Inflammatory macrophage (primary cell): ENCODE measurements at regions not wholly inside any gene's neighbourhood (a gene's known extent, or its start where the extent isn't known, plus 50 kb on each side); places are given as distances from the start of the nearest gene placed in this dataset.
"Not testable (repeated sequence)": the region's sequence is repeated elsewhere in the genome, so short reads cannot be mapped to it uniquely, and the experiment has no call there.

Experiments
- DNase-seq, 2 donors: peaks; one replicate each; pipeline ENCODE4 v3.0.0-alpha.2; 2020 to 2022

DNA sequence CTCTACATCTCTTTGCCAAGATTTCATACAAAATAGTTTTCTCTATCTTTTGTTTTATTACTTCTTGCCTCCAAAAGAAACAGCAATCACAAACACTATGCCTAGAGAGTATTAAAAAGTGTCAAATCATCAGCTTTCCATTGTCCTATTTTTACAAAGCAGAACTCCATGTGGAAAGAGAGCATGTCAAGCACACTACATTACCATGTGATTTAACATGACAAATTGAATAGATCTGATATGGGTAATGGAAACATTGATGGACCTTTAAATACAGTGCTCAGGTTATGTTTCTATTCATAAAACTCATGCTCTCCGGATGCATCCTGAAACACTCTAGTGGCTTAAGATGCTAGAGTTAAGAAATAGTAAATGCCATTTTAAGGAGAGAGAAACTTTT, 791.4 kb upstream of the CTNND2 start:
- DNase-seq, result no peak

GRCh38 chr5:12691330-12691729, 787.1 kb upstream of the CTNND2 start:
- no peak for DNase-seq

GRCh38 chr5:12690361-12690760, 786.1 kb upstream of the CTNND2 start:
- no peak for DNase-seq

- DNase-seq, result no peak
Observed at GRCh38 chr5:12683249-12683648, 779.0 kb upstream of the CTNND2 start.

DNA sequence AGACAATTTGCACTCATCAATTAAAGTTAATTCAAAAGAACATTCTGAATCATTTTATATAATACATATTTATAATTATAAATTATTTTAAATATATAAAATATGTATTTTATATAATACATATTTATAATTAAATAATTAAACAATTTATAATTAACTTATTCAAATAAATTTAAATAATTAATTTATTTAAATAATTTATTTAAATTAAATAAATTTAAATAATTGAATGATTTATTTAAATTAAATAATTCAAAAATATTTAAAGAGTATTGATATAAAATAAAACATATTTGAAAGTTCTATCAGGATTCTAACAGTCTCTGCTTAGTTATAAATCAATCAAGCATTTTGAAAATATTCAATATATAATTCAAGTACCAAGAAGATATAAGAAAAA, 775.5 kb upstream of the CTNND2 start:
- no peak for DNase-seq

DNA sequence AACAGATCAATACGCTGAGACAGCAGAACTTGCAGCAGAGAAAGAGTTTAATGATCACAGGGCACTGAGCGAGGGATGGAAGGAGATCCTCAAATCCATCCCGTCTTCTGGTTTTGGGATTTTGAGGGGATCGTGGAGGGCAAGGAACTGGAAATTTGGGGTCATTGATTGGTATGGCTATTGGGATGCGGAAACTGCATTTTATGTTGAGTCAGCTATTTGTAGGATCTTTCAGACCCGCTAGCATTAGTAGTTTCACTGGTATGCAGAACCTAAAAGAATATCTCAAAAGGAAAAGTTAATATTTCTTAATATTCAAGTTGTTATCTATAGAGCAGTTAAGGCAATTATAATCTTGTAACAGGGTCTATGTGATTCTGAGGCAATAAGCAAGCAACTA, 771.7 kb upstream of the CTNND2 start:
- DNase-seq, result no peak

DNA sequence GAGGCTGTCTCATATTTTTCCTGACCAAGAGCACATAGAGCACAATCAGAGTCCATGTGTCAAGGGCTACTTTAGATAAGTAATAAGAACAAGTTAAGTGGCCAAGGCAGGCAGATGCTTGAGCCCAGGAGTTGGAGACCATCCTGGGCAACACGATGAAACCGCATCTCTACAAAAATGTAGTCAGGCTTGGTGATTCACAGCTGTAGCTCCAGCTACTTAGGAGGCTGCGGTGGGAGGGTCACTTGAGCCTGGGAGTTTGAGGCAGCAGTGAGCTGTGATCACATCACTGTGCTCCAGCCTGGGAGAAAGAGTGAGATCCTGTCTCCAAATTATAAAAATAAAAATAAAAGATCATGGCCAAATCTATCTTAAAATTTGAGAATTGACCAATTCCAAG, 767.9 kb upstream of the CTNND2 start:
- no peak for DNase-seq

DNA sequence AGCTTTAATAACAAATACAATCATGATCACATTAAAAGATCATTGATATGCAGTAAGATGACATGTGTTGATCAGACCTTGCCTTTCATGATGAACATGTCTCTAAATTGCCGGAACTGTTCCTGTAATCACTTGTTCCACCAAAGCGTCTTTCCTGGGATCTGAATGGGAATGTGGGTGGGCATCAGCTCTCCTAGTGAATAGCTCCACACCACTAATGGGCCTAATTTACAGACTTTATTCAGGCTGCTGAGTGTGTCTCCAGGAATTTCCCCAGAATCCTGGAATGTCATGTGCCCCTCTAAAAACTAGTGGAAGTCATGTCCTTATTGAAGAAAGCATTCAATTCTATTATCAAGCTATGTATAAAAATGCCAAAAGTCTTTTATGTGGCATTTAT, 765.1 kb upstream of the CTNND2 start:
- no peak for DNase-seq

- no peak for DNase-seq
Observed at GRCh38 chr5:12668564-12668963, 764.3 kb upstream of the CTNND2 start.

- not testable (repeated sequence) for DNase-seq
Observed at GRCh38 chr5:12667818-12668217, 763.6 kb upstream of the CTNND2 start.

DNA sequence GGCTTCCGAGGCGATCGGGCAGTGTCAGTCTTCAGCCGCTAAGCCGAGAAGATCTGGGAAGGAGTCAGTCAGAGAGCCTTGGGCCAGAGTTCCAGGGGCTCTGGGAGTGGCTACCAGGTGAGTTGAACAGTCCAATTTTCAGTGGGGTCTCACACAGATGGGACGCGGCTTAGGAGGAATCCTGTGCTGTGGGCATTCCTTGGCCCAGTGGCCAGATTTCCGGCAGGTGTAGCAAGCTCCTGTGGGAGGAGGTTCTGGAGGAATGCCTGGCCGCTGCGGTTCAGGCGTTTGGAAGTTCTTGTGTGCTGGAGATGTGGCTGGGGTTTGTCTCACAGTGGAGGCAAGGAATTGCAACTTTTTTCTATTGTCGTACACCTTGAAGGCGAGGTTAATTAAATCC, 761.5 kb upstream of the CTNND2 start:
- DNase-seq, result not testable (repeated sequence)

- DNase-seq, result no peak
Observed at GRCh38 chr5:12662545-12663314, 758.5 kb upstream of the CTNND2 start.

DNA sequence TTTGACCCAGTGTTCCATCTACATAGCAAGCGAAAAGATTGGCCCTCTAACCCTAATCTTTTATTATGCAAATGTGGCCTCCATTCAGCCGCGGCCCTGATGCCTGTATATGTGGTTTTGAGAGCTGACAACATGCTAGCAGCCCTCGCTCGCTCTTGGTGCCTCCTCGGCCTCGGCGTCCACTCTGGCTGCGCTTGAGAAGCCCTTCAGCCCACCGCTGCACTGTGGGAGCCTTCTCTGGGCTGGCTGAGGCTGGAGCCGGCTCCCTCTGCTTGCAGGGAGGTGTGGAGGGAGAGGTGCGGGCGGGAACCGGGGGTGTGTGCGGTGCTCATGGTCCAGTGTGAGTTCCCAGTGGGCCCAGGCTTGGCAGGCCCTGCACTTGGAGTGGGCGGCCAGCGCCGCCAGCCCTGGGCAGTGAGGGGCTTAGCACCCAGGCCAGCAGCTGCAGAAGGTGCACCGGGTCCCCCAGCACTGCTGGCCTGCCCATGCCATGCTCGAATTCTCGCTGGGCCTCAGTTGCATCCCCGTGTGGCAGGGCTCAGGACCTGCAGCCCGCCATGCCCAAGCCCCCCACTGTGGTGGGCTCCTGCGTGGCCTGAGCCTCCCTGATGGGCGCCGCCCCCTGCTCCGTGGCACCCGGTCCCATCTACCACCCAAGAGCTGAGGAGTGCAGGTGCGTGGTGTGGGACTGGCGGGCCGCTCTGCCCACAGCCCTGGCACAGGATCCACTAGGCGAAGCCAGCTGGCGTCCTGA, 757.5 kb upstream of the CTNND2 start:
- no peak for DNase-seq

DNA sequence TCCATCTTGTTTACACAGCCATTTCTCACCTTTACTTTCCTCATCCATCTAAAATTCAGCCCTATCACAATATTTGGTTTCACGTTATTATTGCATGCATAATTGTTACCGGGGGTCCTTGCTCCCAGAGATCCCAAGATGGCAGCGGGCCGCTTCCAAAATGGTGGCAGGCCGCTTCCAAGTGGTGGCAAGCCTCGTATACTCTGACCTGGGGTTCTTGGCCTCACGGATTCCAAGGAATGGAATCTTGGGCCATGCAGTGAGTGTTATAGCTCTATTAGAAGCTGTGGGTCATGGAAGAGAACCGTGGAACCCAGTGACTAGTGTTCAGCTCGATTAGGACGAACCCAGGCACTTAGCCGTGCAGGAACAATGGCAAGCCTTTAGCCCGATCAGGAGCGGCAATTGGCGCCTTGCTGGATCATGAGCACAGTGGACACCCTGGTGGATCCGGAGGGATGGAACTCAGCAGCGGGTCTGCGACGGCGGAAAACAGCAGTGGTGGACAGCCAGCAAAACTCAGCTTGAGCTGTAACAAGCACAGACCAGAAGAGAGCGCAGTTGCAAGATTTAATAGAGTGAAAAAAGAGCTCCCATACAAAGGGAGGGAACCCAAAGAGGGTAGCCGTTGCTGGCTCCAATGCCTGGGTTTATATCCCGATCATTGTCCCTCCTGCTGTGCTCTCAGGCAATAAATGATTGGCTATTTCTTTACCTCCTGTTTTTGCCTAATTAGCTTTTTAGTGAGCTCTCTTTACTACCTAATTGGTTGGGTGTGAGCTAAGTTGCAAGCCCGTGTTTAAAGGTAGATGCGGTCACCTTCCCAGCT, 756.2 kb upstream of the CTNND2 start:
- DNase-seq, result not testable (repeated sequence)

DNA sequence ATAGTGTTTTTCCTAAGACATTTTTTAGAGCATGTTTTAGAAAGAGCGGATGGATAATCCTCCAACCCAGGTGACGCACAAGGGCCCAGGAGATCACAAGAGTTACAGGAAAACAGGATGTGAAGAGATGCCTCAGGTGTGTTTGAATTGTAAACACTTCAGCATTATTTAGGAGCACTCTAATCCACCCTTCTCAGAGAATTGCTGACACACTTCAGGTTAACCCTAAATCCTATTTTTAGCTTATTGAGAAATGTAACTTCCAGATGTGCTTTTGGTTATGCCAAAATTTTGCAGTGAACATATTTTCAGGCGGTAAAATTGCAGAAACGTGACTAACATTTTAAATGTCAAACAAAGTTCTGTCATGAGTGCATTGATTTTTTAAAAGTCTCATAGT, 755.4 kb upstream of the CTNND2 start:
- DNase-seq, result no peak

DNA sequence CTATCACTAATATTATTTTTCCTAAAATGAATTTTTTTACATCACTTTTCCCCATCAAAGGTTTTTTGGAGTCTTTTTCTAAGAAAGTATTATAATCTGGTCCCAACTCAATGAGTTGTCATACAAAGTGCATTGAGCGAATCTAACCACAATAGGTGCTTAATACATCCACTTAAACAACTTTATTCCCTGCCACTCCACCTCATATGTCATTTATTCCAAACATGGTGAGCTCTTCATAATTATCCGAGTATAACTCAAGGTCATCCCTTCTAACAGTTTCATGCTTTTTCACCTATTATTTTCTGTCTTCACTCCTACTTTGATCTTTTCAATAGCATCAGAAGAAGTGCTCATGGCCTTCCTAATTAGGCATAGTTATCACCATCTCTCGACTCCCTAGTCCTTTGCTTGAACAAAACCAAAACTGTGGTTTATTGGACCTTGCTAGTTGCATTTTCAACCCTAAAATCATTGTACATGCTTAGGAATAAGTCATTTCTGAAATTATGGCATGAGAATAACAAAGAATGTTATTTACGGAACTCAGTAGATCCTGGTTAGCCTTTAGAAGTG, 754.7 kb upstream of the CTNND2 start:
- DNase-seq, result no peak

DNA sequence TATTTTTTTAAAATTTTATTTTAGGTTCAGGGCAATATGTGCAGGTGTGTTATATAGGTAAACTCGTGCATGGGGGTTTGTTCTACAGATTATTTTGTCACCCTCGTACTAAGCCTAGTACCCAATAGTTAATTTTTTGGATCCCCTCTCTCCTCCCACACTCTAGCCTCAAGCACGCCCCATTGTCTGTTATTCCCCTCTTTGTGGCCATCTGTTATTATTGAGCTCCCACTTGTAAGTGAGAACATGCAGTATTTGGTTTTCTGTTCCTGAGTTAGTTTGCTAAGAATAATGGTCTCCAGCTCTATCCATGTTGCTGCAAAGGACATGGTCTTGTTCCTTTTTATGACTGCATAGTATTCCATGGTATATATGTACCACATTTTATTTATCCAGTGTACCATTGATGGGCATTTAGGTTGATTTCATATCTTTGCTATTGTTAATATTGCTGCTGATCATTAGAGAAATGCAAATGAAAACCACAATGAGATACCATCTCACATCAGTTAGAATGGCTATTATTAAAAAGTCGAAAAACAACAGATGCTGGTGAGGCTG, 753.7 kb upstream of the CTNND2 start:
- not testable (repeated sequence) for DNase-seq

GRCh38 chr5:12655675-12656074, 751.4 kb upstream of the CTNND2 start:
- no peak for DNase-seq

DNA sequence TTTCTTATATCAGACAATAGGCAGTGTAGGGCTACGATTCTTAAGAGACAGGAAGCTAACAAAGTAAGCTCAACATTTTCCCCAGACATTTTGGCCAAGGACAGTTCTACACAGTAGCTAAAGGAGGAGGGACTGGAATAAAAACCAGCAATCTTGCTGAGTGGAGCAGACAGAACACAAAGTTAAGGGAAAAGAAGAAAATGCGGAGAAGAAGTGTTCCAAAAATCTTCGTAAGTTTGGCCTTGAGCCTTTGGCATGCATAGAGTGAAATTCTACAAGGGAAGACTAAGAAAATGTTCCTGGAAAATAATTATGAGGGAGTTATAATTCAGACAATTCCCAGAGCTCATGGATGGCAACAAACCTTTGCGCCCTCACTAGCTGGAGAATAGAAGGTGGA, 748.0 kb upstream of the CTNND2 start:
- DNase-seq, result no peak

GRCh38 chr5:12648558-12648957, 744.3 kb upstream of the CTNND2 start:
- no peak for DNase-seq

- no peak for DNase-seq
Observed at GRCh38 chr5:12647613-12648012, 743.4 kb upstream of the CTNND2 start.

GRCh38 chr5:12645582-12645981, 741.3 kb upstream of the CTNND2 start:
- DNase-seq, result no peak

GRCh38 chr5:12636209-12636608, 732.0 kb upstream of the CTNND2 start:
- no peak for DNase-seq
